Kidney epithelial cell (primary cell): ENCODE measurements at regions not wholly inside any gene's neighbourhood (a gene's known extent, or its start where the extent isn't known, plus 50 kb on each side); places are given as distances from the start of the nearest gene placed in this dataset.

Experiments
- DNase-seq: peaks from one replicate; pipeline ENCODE4 v3.0.0-alpha.2; 2010; ENCODE audit warnings: low read depth
- H3K27me3 ChIP-seq: 2 replicates; pipeline ENCODE4 v1.6.0; 2011; ENCODE audit warnings: low read length; ENCODE audit not compliant: control insufficient read depth, insufficient read depth
- H3K36me3 ChIP-seq: 2 replicates; pipeline ENCODE4 v1.5.1; 2011; ENCODE audit warnings: low read length; ENCODE audit not compliant: control insufficient read depth, insufficient read depth
- H3K4me3 ChIP-seq: 2 replicates; pipeline ENCODE4 v1.5.1; 2011; ENCODE audit warnings: low read depth, mild to moderate bottlenecking, control low read depth, low read length
- TF ChIP-seq, protein P1 (sequence below): IDR thresholded peaks from 2 replicates; pipeline ENCODE4 v1.5.1; 2011; ENCODE audit warnings: mild to moderate bottlenecking, moderate library complexity, low read length, control low read depth, inconsistent platforms; ENCODE audit not compliant: insufficient read depth, poor library complexity, severe bottlenecking

DNA sequence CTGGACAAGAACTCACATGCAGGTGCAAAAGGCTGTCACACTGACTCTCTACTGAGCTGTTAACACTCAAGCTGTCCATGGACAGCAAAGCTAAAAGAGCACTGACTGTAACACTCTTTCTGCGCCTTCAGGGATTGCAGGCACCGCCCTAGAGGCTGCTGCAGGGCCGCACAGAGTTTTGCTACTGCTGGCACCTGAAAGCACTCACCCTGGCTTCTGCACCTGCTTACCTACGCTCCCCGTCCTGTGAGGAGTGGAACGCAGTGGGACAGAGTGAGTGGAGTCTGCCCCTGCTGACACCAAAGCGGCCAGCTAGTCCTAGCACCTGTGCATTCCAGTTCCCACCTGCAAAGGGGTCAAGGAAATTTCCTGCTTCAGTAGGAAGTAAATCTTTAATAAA is 941.3 kb downstream of the DIPK2A start:
- Histone ChIP-seq H3K4me3 (no peak overlapping the region), H3K27me3 (no peaks in the 10 kb centered on the region), H3K36me3 (no peaks in the 10 kb centered on the region)
- TF ChIP-seq, protein P1, sequence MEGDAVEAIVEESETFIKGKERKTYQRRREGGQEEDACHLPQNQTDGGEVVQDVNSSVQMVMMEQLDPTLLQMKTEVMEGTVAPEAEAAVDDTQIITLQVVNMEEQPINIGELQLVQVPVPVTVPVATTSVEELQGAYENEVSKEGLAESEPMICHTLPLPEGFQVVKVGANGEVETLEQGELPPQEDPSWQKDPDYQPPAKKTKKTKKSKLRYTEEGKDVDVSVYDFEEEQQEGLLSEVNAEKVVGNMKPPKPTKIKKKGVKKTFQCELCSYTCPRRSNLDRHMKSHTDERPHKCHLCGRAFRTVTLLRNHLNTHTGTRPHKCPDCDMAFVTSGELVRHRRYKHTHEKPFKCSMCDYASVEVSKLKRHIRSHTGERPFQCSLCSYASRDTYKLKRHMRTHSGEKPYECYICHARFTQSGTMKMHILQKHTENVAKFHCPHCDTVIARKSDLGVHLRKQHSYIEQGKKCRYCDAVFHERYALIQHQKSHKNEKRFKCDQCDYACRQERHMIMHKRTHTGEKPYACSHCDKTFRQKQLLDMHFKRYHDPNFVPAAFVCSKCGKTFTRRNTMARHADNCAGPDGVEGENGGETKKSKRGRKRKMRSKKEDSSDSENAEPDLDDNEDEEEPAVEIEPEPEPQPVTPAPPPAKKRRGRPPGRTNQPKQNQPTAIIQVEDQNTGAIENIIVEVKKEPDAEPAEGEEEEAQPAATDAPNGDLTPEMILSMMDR: no peak
- no peak for DNase-seq

DNA sequence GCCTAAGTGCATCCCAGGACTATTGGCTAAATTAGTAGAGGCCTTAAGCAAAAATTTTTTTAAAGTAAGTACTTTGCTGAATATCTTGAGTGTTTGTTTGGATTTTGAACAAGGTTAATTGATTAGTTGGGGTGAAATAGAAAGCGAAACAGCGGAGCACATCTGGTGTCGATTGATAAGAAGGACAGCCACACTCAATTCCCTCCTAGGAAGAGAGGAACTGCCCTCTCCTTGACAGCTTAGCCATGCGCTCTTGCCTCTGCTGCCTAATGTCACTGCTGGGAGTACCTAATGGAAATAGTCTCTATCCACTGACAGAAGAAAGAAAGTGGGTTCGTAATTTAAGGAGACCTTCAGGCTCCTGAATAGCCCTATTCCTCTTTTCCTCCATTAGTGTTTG is 943.6 kb downstream of the DIPK2A start:
- no peak for DNase-seq
- Histone ChIP-seq H3K27me3 (no peaks in the 10 kb centered on the region), H3K36me3 (no peaks in the 10 kb centered on the region), H3K4me3 (no peak overlapping the region)
- TF ChIP-seq, protein P1: no peak

DNA sequence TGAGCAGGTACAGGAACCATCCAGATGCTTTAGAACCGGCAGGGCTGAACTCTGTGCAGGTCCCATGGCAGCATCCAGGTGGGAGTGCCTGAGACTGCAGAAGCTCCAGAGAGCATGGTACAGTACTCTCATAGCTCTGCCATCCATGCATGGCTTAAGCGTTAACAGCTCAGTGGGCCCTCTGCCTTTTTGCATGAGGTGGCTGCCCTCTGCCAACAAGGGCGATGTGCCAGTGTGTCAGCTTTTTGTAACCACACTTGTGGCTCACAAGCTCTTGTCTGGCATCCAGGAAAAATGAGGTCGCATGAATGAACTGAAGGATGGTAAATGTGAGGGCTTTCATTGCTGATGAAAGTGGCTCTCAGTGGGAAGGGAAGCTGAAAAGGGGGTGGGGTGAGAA is 950.1 kb downstream of the DIPK2A start:
- no peak for DNase-seq
- Histone ChIP-seq H3K27me3 (no peaks in the 10 kb centered on the region), H3K36me3 (no peaks in the 10 kb centered on the region), H3K4me3 (no peak overlapping the region)
- TF ChIP-seq, protein P1: no peak

DNA sequence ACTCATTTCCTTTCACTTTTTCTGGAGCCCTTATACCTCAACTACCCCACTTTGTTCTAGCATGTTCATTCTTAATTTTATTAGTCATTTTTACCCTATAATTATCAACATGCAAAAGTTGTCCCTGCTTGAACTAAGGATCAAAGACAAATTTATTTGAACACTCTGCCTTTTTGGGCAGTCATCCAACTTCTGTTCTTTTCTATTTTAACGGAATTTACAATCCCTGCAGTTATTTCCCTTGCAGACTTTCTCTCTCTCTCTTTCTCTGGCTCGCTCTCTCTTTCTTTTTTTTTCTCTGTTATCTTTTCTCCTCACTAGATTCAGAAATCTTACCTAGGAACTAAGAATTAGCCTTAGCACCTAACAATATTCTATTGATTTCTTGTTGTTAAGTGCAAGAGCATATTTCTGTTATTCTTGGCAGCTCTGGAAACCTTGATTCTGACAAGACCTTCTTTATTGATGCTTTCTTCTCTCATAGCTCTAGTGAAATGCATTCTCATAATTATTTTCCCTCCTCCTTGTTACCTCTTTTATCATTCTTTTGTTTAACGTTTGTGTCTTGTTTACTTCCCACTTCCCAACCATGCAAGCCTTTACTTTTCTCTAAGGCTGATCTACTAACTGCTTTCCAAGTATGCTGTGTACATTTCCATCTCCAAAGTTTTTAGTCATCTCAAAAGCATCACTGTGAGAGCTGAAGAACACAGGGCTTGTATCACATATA is 951.6 kb downstream of the DIPK2A start:
- no peaks in the 10 kb centered on the region for H3K27me3 ChIP-seq
- H3K36me3 ChIP-seq: no peaks in the 10 kb centered on the region
- no peak overlapping the region for H3K4me3 ChIP-seq
- DNase-seq: no peak
- TF ChIP-seq, protein P1: no peak

DNA sequence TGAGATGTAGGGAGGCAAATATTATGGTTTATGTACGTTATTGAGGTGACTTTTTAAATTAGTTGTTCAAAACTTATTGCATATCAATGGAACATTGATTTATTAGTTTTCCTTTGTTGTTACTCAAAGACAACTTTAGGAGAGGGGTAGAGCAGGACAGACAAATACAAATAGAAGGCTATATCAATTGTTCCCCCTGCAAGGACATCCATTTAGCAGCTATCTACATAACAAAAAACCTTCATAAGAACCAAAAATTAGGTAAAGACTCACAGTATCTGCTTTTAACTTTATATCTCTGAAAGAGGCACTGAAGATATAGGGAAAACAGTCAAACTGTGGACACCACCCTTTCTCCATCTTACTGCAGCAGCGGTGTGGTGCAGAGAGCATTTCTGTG is 958.8 kb downstream of the DIPK2A start:
- TF ChIP-seq, protein P1: no peak
- no peak for DNase-seq

DNA sequence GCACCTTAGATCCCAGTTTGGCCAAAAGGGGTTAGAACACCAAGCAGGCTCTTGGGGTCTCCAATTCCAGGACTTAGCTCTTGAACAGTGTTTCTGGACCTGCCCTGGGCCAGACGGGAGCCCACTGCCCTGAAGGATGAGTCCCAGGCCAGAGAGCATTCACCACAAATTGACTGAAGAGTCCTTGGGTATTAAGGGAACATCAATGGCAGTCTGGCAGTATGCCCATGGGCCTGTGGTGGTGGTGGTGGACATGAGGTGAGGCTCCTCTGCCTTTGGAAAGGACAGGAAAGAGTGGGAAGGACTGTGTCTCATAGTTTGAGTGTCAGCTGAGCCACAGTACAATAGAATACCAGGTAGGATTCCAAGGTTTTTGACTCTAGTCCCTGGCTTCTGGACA is 960.0 kb downstream of the DIPK2A start:
- no peak overlapping the region for H3K4me3 ChIP-seq
- TF ChIP-seq, protein P1: no peak
- DNase-seq: no peak
- H3K36me3 ChIP-seq: no peaks in the 10 kb centered on the region
- no peaks in the 10 kb centered on the region for H3K27me3 ChIP-seq

More for the DNA sequence above, 958.8 kb downstream of the DIPK2A start:
- H3K4me3 ChIP-seq: no peak overlapping the region
- H3K36me3 ChIP-seq: no peaks in the 10 kb centered on the region
- H3K27me3 ChIP-seq: no peaks in the 10 kb centered on the region
